ENCODE measurements at regions not wholly inside any gene's neighbourhood (a gene's known extent, or its start where the extent isn't known, plus 50 kb on each side); places are given as distances from the start of the nearest gene placed in this dataset.

DNA sequence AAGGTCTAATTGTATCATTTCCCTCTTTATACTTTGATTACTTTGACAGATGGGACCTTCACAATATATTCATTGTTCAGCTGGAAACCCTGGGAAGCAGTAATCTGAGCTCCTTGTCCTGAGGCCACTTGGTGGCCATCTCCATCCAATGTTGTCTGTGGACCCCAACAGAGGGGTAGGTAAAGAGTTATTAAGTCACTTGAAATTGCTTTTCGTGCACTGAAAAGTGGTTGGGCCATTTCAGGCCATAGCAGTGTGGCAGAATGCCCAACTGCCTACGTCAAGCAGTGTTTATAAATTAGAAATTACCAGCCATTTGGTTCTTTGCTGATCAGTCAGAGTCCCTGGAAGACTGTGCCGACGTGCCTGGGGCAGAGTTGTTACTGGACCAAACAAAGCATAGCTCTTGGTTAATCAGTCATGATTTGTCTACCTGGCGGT lies 308.3 kb upstream of the USP25 start:
- H3K27ac ChIP-seq (ENCODE audit: low read depth, low read length) = no peak overlapping the region
- no peak overlapping the region for H3K4me3 ChIP-seq (ENCODE audit: low read depth, low read length)
- no peak for TF ChIP-seq CTCF (IDR thresholded peaks at IDR 0.05; ENCODE audit: low read depth, low read length)
- CTCF ChIA-PET = interaction anchor here (0.6 kb wide), 1 partner anchor 9 kb away, joined by 4 read pairs; no protein-coding TSS in a partner anchor
- DNase-seq (ENCODE audit: low read depth, low spot score) = no peak
- H3K9me3 ChIP-seq (ENCODE audit: control insufficient read depth, insufficient read depth, low read length) = no peaks in the 10 kb centered on the region
- no peaks in the 10 kb centered on the region for H3K27me3 ChIP-seq (ENCODE audit: control insufficient read depth, insufficient read depth, low read length)
- POLR2A ChIA-PET = no interaction called here

DNA sequence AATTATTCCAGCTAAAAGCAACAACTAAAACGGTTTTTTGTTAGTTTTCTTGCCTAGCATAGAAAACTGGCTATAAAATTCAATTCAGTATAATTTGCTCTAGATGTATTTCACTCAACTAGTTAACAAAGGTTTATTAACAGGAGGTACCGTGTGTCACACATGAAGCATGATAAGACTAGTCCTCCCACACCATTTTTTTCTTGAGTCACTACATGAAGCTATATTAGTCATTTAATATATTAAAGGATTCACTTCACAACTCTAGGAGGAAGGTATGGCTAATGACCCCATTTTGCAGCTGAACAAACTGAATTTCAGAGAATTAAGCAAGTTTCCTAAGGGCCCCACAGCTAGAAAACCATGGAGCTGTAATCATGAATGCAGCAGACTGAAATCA lies 307.8 kb upstream of the USP25 start:
- Histone ChIP-seq H3K4me3 (ENCODE audit: low read depth, low read length) (no peak overlapping the region), H3K9me3 (ENCODE audit: control insufficient read depth, insufficient read depth, low read length) (no peaks in the 10 kb centered on the region), H3K27me3 (ENCODE audit: control insufficient read depth, insufficient read depth, low read length) (no peaks in the 10 kb centered on the region), H3K27ac (ENCODE audit: low read depth, low read length) (no peak overlapping the region)
- CTCF ChIA-PET = no interaction called here
- POLR2A ChIA-PET = no interaction called here
- no peak for DNase-seq (ENCODE audit: low read depth, low spot score)
- TF ChIP-seq CTCF (IDR thresholded peaks at IDR 0.05; ENCODE audit: low read depth, low read length) = no peak

- Histone ChIP-seq H3K4me3 (ENCODE audit: low read depth, low read length) (no peak overlapping the region), H3K9me3 (ENCODE audit: control insufficient read depth, insufficient read depth, low read length) (no peaks in the 10 kb centered on the region), H3K27ac (ENCODE audit: low read depth, low read length) (no peak overlapping the region), H3K27me3 (ENCODE audit: control insufficient read depth, insufficient read depth, low read length) (no peaks in the 10 kb centered on the region)
- ChIA-PET CTCF (no interaction called here), POLR2A (no interaction called here)
- no peak for TF ChIP-seq CTCF (IDR thresholded peaks at IDR 0.05; ENCODE audit: low read depth, low read length)
- DNase-seq (ENCODE audit: low read depth, low spot score) = no peak
These were observed 307.0 kb upstream of the USP25 start for GRCh38 chr21:15422783-15423182.

- Histone ChIP-seq H3K27ac (ENCODE audit: low read depth, low read length) (no peak overlapping the region), H3K27me3 (ENCODE audit: control insufficient read depth, insufficient read depth, low read length) (no peaks in the 10 kb centered on the region), H3K4me3 (ENCODE audit: low read depth, low read length) (no peak overlapping the region), H3K9me3 (ENCODE audit: control insufficient read depth, insufficient read depth, low read length) (no peaks in the 10 kb centered on the region)
- no peak for TF ChIP-seq CTCF (IDR thresholded peaks at IDR 0.05; ENCODE audit: low read depth, low read length)
- POLR2A ChIA-PET = no interaction called here
- no peak for DNase-seq (ENCODE audit: low read depth, low spot score)
- CTCF ChIA-PET = no interaction called here
These were observed 305.9 kb upstream of the USP25 start for GRCh38 chr21:15423676-15424445.

DNA sequence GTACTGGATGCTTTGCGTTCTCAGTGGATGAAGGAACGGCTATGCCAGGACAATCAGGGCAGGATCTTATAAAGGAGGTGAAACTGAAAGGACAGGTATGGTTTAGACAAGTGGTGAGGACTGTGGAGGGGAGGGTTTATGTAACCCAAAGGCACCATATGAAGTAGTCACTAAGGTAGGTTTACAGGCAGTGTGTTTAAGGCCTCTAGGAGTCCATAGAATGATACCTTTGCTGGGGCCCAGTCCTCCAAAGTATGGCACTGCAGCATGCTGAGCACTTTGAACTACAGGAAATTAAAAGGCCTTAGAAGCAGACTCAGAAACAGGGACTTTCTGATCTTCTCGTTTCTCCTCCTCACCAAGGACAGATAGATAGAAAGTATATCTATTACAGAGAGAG lies 304.7 kb upstream of the USP25 start:
- Histone ChIP-seq H3K27ac (ENCODE audit: low read depth, low read length) (no peak overlapping the region), H3K27me3 (ENCODE audit: control insufficient read depth, insufficient read depth, low read length) (no peaks in the 10 kb centered on the region), H3K9me3 (ENCODE audit: control insufficient read depth, insufficient read depth, low read length) (no peaks in the 10 kb centered on the region), H3K4me3 (ENCODE audit: low read depth, low read length) (no peak overlapping the region)
- CTCF ChIA-PET = no interaction called here
- POLR2A ChIA-PET = no interaction called here
- no peak for TF ChIP-seq CTCF (IDR thresholded peaks at IDR 0.05; ENCODE audit: low read depth, low read length)
- no peak for DNase-seq (ENCODE audit: low read depth, low spot score)
